Spinal cord (tissue), 9 donors: ENCODE measurements at regions not wholly inside any gene's neighbourhood (a gene's known extent, or its start where the extent isn't known, plus 50 kb on each side); places are given as distances from the start of the nearest gene placed in this dataset.

ENCODE experiments used
- DNase-seq, 6 donors: peaks; one replicate each; pipeline versions ENCODE4 v3.0.0 to v3.0.0-alpha.2; 2013 to 2015; ENCODE audit warnings: low spot score in 6 of 6, low read depth in 4 of 6
- H3K27ac ChIP-seq: one replicate; pipeline ENCODE4 v1.5.1; 2013; ENCODE audit warnings: low read depth, low read length, control low read depth
- H3K27me3 ChIP-seq: one replicate; pipeline ENCODE4 v1.6.1; 2013; ENCODE audit warnings: low read length; ENCODE audit not compliant: control insufficient read depth, insufficient read depth
- H3K36me3 ChIP-seq: one replicate; pipeline ENCODE4 v1.6.1; 2013; ENCODE audit warnings: low read length; ENCODE audit not compliant: control insufficient read depth, insufficient read depth
- H3K4me1 ChIP-seq: one replicate; pipeline ENCODE4 v1.6.1; 2013; ENCODE audit warnings: low read length; ENCODE audit not compliant: control insufficient read depth, insufficient read depth
- H3K4me3 ChIP-seq: one replicate; pipeline ENCODE4 v1.5.1; 2013; ENCODE audit warnings: low read depth, low read length, control low read depth
- H3K9me3 ChIP-seq: one replicate; pipeline ENCODE4 v1.6.1; 2013; ENCODE audit warnings: low read length; ENCODE audit not compliant: control insufficient read depth, insufficient read depth
- WGBS: methylation state at CpG from one replicate; pipeline ENCODE4 v1.1.5; 2013; ENCODE audit warnings: missing lambda C conversion rate; ENCODE audit not compliant: insufficient coverage; 5-methylcytosine and 5-hydroxymethylcytosine counted together
- donor health status: healthy.

- H3K27me3 ChIP-seq, result no peaks in the 10 kb centered on the region
- H3K4me3 ChIP-seq, result no peak overlapping the region
- 67% methylated on average over 1 of the region's 5 CpGs for WGBS
- no peaks in the 10 kb centered on the region for H3K4me1 ChIP-seq
- peak in 1 of 6 donors; percentile 62 for DNase-seq
- H3K9me3 ChIP-seq, result peaks cover 1% of the 10 kb centered on the region
- H3K27ac ChIP-seq, result no peak overlapping the region
- no peaks in the 10 kb centered on the region for H3K36me3 ChIP-seq
Observed at GRCh38 chr10:113985297-113985844, 58.3 kb upstream of the ADRB1 start.

DNA sequence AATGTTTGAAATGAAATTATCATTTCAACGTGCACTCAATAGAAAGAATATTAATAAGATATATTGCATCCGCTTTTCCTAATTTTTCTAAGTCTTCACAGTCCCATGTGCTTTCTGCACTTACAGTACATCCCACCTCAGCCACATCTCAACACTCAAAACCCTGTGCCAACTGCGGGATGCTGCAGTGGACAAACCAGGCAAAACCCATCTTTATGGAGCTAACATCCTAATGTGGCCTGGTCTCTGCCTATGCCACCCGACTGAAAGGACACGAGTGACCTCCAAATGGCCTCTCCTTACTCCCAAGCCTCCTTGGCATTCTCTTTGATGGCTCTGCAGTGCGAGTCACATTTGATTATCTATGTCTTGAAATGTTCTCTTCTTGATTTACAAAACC, 57.4 kb upstream of the ADRB1 start:
- no peak for DNase-seq
- WGBS, result 100% methylated on average over 3 of the region's 6 CpGs
- no peaks in the 10 kb centered on the region for H3K27me3 ChIP-seq
- H3K27ac ChIP-seq, result no peak overlapping the region
- H3K4me3 ChIP-seq, result no peak overlapping the region
- no peaks in the 10 kb centered on the region for H3K4me1 ChIP-seq
- no peaks in the 10 kb centered on the region for H3K36me3 ChIP-seq
- peaks cover 1% of the 10 kb centered on the region for H3K9me3 ChIP-seq

DNA sequence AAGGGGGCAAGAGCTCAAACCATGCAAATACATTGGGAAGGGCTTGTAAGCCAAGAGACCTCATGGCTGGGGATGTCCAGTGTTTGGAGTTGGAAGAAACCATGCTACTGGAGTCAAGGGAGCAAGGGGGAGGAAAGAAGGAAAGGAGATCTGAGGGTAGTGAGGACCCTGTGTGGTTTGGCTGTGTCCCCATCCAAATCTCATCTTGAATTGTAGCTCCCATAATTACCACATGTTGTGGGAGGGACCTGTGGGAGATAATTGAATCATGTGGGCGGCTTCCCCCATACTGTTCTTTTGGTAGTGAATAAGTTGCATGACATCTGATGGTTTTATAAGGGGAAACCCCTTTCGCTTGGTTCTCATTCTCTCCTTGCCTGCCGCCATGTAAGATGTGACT, 56.5 kb upstream of the ADRB1 start:
- no peaks in the 10 kb centered on the region for H3K4me1 ChIP-seq
- H3K36me3 ChIP-seq, result no peaks in the 10 kb centered on the region
- H3K9me3 ChIP-seq, result peaks cover 1% of the 10 kb centered on the region
- no peak overlapping the region for H3K27ac ChIP-seq
- H3K4me3 ChIP-seq, result no peak overlapping the region
- H3K27me3 ChIP-seq, result no peaks in the 10 kb centered on the region
- no peak for DNase-seq
- WGBS, result 93% methylated on average over 2 of the region's 3 CpGs

DNA sequence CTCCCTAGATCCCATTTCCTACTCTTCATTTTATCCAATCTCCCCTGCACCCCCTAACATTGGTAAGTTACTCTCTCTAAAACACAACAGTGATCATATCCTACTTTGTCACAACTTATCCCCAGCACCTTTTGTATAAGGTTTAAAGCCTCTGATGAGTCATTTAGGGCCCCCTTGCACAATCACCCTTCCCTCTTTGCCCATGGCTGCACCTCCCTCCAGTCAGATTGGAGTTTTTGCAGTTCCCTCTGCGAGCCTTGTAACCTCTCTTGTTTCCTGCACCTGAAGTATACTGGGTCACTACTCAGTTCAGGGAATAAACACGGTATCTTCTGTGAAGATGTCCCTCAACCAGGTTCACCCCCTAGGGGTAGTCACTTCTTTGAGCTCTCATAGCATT, 55.9 kb upstream of the ADRB1 start:
- no peak overlapping the region for H3K4me3 ChIP-seq
- H3K9me3 ChIP-seq, result peaks cover 1% of the 10 kb centered on the region
- DNase-seq, result no peak
- 87% methylated on average over 2 of the region's 2 CpGs for WGBS
- no peaks in the 10 kb centered on the region for H3K27me3 ChIP-seq
- no peak overlapping the region for H3K27ac ChIP-seq
- no peaks in the 10 kb centered on the region for H3K4me1 ChIP-seq
- H3K36me3 ChIP-seq, result no peaks in the 10 kb centered on the region

DNA sequence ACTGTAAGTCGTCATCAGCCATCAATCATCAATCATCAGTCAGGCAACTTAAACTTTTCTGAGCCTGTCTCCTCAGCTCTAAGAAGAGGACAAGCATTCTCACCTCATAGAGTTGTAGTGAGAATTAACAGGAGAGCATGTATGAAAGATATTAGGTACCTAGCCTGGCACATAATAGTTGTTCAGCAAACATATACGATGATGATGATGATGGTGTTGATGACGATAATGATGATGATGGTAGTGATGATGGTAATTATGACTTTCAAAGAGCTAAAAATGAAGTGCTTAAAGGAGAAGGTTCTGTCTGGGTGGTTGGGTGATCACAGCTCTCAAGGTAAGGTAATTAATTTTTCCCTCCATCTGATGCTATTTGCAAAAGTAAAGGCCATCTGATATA, 55.1 kb upstream of the ADRB1 start:
- no peaks in the 10 kb centered on the region for H3K4me1 ChIP-seq
- no peaks in the 10 kb centered on the region for H3K36me3 ChIP-seq
- WGBS, result 94% methylated on average over 2 of the region's 3 CpGs
- no peak for DNase-seq
- H3K4me3 ChIP-seq, result no peak overlapping the region
- no peaks in the 10 kb centered on the region for H3K27me3 ChIP-seq
- H3K9me3 ChIP-seq, result peaks cover 1% of the 10 kb centered on the region
- no peak overlapping the region for H3K27ac ChIP-seq

DNA sequence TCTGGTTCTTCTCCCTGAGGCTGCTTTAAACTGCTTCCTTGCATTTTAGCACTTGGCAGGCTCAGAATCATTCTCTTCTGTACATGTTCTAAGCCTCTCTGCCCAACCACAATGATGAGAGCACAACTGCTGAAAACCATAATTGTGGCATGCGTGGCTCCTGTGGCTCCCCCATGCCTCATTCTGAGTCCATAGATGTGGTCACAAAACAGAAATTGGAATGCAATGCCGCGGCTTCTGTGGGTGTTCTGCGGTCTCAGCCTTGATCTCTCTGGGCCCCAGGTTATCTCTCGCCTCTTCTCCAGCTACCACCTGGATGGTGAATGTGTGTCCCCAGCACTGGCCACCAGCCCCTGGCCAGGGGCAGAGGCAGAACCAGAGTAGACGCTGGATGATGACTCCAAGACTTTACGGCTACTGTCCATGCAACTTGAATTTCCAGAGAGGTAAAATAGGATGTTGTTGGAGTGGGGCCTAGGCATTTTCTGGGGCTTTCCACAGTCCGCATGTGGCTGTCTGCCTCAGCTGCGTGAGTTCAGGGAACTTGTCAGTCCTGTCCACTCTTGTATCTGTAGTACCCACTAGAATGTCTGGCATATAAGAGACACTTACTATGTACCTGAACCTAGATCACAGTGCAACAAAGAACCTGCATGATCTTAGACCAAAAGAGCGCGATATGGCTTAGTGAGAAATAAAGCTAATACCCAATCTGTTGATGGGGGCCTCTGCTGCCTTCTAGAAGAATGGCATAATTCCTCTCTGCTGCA, 52.4 kb upstream of the ADRB1 start:
- 91% methylated on average over 9 of the region's 11 CpGs for WGBS
- Histone ChIP-seq H3K9me3 (peaks cover 1% of the 10 kb centered on the region), H3K4me1 (no peaks in the 10 kb centered on the region), H3K27me3 (no peaks in the 10 kb centered on the region), H3K4me3 (no peak overlapping the region), H3K36me3 (no peaks in the 10 kb centered on the region), H3K27ac (no peak overlapping the region)
- no peak for DNase-seq

DNA sequence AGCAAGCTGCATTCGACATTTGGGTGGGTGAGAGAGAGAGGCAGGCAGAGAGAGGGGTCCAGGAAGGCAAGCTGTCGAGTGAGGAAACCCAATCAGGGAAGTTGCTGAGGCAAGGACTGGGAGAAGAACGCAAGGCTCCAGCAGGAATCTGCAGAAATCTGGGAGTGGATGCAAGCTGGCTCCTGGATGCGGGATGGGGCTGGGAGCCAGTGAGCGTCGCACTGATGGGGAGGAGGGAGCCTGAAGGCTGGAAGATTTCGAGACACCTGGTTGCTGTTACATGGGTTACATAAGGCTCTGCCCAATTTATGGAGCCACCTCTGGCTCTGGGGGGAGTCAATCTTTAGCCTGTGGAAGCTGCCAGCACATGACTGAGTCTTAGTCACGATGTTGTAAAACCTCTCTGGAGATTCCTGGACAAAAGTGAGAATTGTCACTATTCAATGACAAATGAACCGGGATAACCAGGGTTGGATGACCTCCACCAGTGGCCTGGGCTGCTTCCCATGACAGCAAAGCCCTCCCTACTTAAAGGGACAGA, 51.1 kb upstream of the ADRB1 start:
- 79% methylated on average over 9 of the region's 9 CpGs for WGBS
- no peaks in the 10 kb centered on the region for H3K9me3 ChIP-seq
- H3K4me3 ChIP-seq, result no peak overlapping the region
- peaks cover 6% of the 10 kb centered on the region for H3K4me1 ChIP-seq
- H3K27me3 ChIP-seq, result no peaks in the 10 kb centered on the region
- no peaks in the 10 kb centered on the region for H3K36me3 ChIP-seq
- H3K27ac ChIP-seq, result no peak overlapping the region
- peak in 1 of 6 donors; percentile 54 for DNase-seq

DNA sequence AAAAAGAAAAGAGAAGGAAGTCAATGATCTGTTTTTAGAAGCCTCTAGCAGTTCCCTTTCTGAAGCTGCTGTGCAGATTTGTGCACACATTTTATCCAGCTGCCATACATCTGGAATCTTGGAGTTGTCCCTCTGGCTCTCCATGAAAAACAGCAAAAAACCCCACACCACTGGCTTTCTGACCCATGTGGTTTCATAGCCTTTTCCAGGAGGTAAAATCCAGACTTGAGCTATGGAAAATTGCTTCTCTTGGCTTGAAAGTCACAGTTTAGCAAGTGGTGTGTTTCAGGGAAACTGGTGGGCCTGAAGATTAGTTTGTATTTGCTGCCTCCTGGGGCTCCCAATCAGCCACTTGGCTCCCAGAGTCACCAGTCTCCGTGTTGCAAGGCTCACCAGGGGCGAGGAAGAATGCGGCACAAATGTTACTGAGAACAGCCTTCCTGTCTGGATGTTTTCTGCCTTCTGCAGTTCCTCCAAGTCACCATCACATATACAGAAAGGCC, 50.1 kb upstream of the ADRB1 start:
- H3K27me3 ChIP-seq, result no peaks in the 10 kb centered on the region
- H3K9me3 ChIP-seq, result no peaks in the 10 kb centered on the region
- peak in 1 of 6 donors; percentile 49 for DNase-seq
- no peak overlapping the region for H3K27ac ChIP-seq
- 49% methylated on average over 3 of the region's 3 CpGs for WGBS
- H3K36me3 ChIP-seq, result no peaks in the 10 kb centered on the region
- no peak overlapping the region for H3K4me3 ChIP-seq
- peaks cover 7% of the 10 kb centered on the region for H3K4me1 ChIP-seq
